Erythroblast (primary cell): ENCODE measurements at regions not wholly inside any gene's neighbourhood (a gene's known extent, or its start where the extent isn't known, plus 50 kb on each side); places are given as distances from the start of the nearest gene placed in this dataset.

Source experiments
- GATA1 ChIP-seq: IDR thresholded peaks from 2 replicates; pipeline ENCODE4 v1.6.1; 2011; ENCODE audit warnings: low read depth, mild to moderate bottlenecking, control low read depth, low read length, moderate library complexity
- POLR2A ChIP-seq: IDR thresholded peaks from 2 replicates; pipeline ENCODE4 v1.6.1; 2011; ENCODE audit warnings: mild to moderate bottlenecking, low read length

DNA sequence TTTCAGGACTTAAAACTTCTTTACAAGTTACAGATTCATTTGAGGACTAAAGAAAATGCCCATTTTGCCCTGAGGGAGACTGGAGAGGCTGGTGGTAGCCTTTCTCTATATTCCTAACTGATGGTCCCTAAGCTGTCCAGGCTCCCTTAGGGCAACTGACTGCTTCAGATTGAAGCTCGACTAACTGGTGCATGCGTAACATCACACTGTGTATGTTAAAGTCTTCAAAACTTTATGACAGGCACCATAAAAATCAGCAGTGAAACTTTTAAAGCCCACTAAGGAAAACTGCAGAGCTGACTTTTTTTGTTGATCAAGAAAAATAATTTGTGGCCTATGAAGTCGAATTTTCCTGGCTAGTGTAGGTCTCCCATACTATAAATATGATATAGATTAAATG, 233.0 kb upstream of the RPS23 start:
- TF ChIP-seq POLR2A (no peak), GATA1 (no peak)
